ENCODE measurements at regions not wholly inside any gene's neighbourhood (a gene's known extent, or its start where the extent isn't known, plus 50 kb on each side); places are given as distances from the start of the nearest gene placed in this dataset.

DNA sequence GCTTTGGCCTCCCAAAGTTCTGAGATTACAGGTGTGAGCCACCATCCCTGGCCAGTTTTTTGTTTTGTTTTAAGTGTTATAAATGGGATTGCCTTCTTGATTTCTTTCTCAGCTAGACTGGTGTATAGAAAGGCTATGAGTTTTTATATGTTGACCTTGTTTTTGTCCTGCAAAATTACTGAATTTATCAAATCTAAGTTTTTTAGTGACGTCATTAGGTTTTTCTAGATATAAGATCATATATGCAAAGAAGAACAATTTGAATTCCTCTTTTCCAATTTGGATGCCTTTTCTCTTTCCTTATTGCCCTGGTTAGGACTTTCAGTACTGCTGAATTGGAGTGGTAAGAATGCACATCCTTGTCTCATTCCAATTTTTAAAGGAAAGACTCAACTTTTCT is 81.3 kb upstream of the MOCS1 start:
- H3K36me3 ChIP-seq, result no peaks in the 10 kb centered on the region
- DNase-seq (ENCODE audit: extremely low spot score in 2 of 2), result no peak
- TF ChIP-seq, protein P1, sequence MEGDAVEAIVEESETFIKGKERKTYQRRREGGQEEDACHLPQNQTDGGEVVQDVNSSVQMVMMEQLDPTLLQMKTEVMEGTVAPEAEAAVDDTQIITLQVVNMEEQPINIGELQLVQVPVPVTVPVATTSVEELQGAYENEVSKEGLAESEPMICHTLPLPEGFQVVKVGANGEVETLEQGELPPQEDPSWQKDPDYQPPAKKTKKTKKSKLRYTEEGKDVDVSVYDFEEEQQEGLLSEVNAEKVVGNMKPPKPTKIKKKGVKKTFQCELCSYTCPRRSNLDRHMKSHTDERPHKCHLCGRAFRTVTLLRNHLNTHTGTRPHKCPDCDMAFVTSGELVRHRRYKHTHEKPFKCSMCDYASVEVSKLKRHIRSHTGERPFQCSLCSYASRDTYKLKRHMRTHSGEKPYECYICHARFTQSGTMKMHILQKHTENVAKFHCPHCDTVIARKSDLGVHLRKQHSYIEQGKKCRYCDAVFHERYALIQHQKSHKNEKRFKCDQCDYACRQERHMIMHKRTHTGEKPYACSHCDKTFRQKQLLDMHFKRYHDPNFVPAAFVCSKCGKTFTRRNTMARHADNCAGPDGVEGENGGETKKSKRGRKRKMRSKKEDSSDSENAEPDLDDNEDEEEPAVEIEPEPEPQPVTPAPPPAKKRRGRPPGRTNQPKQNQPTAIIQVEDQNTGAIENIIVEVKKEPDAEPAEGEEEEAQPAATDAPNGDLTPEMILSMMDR (IDR thresholded peaks at IDR 0.05), result no peak
- no peak for TF ChIP-seq POLR2AphosphoS5 (IDR thresholded peaks at IDR 0.05; ENCODE audit: insufficient read depth in 1 of 2, low read depth in 1 of 2)
- no peak for TF ChIP-seq POLR2A (IDR thresholded peaks at IDR 0.05)
- no peaks in the 10 kb centered on the region for H3K4me1 ChIP-seq
- no peak overlapping the region for H3K27ac ChIP-seq
- intact Hi-C loops (cut with DNase I), result no loop called here
- H3K9me3 ChIP-seq, result no peaks in the 10 kb centered on the region
- H3K27me3 ChIP-seq, result no peaks in the 10 kb centered on the region
- no peak overlapping the region for H3K4me3 ChIP-seq

DNA sequence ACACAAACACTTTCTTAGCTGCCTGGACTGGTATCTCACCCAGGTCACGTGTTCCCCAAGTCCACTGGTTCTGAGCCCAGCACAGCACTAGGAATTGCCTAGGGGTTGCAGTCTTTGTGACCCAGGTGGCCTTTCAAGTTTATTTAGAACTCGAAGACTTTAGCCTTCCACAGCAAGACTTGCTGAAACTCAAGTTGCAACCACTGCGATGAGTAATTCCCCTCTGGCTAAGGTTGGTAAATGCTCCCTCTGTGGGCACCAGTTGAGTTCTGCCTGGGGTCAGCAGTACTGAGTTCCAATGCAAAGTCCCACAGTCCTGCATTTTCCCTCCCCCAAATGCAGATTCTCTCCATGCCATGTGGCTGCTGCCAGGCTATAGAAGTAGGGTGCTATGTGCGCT is 77.6 kb upstream of the MOCS1 start:
- Histone ChIP-seq H3K27me3 (no peaks in the 10 kb centered on the region), H3K9me3 (no peaks in the 10 kb centered on the region), H3K4me1 (no peaks in the 10 kb centered on the region), H3K27ac (no peak overlapping the region), H3K36me3 (no peaks in the 10 kb centered on the region), H3K4me3 (no peak overlapping the region)
- TF ChIP-seq, protein P1 (IDR thresholded peaks at IDR 0.05), result no peak
- TF ChIP-seq POLR2A (IDR thresholded peaks at IDR 0.05) (no peak), POLR2AphosphoS5 (IDR thresholded peaks at IDR 0.05; ENCODE audit: insufficient read depth in 1 of 2, low read depth in 1 of 2) (no peak)
- no peak for DNase-seq (ENCODE audit: extremely low spot score in 2 of 2)
- intact Hi-C loops (cut with DNase I), result no loop called here

DNA sequence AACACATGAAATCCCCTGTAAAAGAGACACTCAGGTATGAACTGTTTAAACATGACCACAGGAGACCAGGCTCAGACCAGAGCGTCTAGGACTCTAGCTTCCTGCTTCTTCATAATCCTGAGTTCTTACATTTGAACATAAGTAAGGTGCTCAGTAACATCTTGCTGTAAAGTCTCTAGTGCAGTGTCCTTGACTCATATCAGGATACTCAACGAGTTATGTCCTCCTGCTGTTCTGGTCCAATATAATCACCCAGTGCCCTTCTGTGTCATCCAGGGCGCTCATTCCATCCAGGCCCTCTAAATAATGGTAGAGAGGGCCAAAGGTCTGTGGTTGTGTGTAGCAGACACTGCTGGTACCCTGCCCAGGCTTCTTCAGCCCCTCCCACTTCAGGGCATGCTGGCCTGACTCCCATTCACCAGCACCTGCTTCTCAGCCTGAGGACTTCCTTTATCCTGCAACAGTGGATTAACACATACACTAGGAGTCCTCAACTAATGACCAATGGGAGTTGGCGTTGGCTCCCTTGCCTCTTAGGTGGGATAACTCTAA is 66.8 kb upstream of the MOCS1 start:
- no peak for DNase-seq (ENCODE audit: extremely low spot score in 2 of 2)
- H3K9me3 ChIP-seq, result no peaks in the 10 kb centered on the region
- H3K36me3 ChIP-seq, result no peaks in the 10 kb centered on the region
- no peak overlapping the region for H3K27ac ChIP-seq
- no peak overlapping the region for H3K4me3 ChIP-seq
- TF ChIP-seq POLR2AphosphoS5 (IDR thresholded peaks at IDR 0.05; ENCODE audit: insufficient read depth in 1 of 2, low read depth in 1 of 2) (no peak), POLR2A (IDR thresholded peaks at IDR 0.05) (no peak)
- TF ChIP-seq, protein P1 (IDR thresholded peaks at IDR 0.05), result no peak
- no peaks in the 10 kb centered on the region for H3K4me1 ChIP-seq
- H3K27me3 ChIP-seq, result no peaks in the 10 kb centered on the region
- intact Hi-C loops (cut with DNase I), result no loop called here

DNA sequence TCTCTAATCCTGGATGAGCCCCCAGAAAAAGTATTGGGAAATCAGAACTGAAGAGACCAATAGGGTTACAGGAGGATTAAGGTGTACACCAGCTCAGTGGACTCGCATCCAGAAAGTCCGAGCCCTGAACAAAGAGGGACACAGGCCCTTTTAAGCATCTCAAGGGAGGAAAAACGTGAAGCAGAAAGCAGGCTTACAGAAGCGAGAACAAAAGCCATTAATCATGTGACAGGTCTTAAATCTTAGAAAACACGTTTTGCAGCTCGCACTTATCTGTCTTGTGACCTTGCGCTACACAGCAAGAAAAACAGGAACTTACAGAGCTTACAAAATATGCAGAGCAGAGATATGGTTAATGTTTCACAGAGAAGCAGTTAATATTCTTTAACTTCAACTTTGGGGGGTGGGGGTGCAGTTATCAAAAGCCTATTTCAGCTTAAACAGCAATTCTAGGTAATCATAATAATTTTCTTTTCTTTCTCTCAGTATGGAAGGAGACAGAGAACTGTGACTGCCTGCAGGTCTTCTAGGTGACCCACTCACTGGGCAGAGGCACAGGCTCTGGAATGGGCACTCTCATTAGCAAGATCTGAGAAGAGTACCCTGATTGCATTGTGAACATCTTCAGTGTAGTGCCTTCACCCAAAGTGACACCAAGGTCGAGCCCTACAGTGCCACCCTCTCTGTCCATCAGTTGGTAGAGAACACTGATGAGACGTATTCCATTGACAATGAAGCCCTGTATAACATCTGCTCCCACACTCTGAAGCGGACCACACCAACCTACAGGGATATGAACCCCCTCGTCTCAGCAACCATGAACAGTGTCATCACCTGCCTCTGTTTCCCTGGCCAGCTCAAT is 65.0 kb upstream of the MOCS1 start:
- intact Hi-C loops (cut with DNase I), result loop anchor here (10.0 kb wide), 1 partner anchor 306 kb away; no protein-coding TSS in a partner anchor
- TF ChIP-seq, protein P1 (IDR thresholded peaks at IDR 0.05), result no peak
- TF ChIP-seq POLR2AphosphoS5 (IDR thresholded peaks at IDR 0.05; ENCODE audit: insufficient read depth in 1 of 2, low read depth in 1 of 2), result no peak
- no peak for TF ChIP-seq POLR2A (IDR thresholded peaks at IDR 0.05)
- no peak for DNase-seq (ENCODE audit: extremely low spot score in 2 of 2)
- no peak overlapping the region for H3K27ac ChIP-seq
- no peaks in the 10 kb centered on the region for H3K4me1 ChIP-seq
- H3K9me3 ChIP-seq, result no peaks in the 10 kb centered on the region
- H3K27me3 ChIP-seq, result no peaks in the 10 kb centered on the region
- H3K4me3 ChIP-seq, result no peak overlapping the region
- no peaks in the 10 kb centered on the region for H3K36me3 ChIP-seq

DNA sequence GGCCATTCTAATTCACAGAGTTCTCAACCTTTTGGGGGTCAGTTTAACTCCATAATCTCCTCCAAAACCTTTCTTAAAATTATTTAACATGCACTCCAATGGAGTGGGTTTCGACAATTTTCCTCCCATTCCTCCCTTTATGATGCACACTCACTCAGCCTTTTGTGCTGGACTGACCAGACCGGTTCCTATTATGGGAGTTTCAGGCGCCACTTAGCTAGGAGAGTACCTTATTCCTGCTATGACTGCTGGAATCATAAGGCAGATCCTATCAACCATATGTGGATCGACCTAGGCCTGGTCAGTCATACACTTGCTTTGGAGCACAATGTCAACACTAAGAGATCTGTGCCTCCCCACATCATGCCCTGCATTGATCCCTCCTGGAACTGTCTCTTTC is 63.9 kb upstream of the MOCS1 start:
- TF ChIP-seq POLR2AphosphoS5 (IDR thresholded peaks at IDR 0.05; ENCODE audit: insufficient read depth in 1 of 2, low read depth in 1 of 2), result no peak
- TF ChIP-seq, protein P1 (IDR thresholded peaks at IDR 0.05), result no peak
- TF ChIP-seq POLR2A (IDR thresholded peaks at IDR 0.05), result no peak
- intact Hi-C loops (cut with DNase I), result loop anchor here (10.0 kb wide), 1 partner anchor 307 kb away; no protein-coding TSS in a partner anchor

More for the DNA sequence above, 63.9 kb upstream of the MOCS1 start:
- Histone ChIP-seq H3K4me1 (no peaks in the 10 kb centered on the region), H3K9me3 (no peaks in the 10 kb centered on the region), H3K36me3 (no peaks in the 10 kb centered on the region), H3K4me3 (no peak overlapping the region), H3K27me3 (no peaks in the 10 kb centered on the region), H3K27ac (no peak overlapping the region)
- DNase-seq (ENCODE audit: extremely low spot score in 2 of 2), result no peak
